GM12873 (cell line): ENCODE measurements at regions not wholly inside any gene's neighbourhood (a gene's known extent, or its start where the extent isn't known, plus 50 kb on each side); places are given as distances from the start of the nearest gene placed in this dataset.

ENCODE experiments used
- TF ChIP-seq, protein P1 (sequence below): IDR thresholded peaks from 2 replicates; pipeline ENCODE4 v1.5.1; 2012; ENCODE audit warnings: low read depth, mild to moderate bottlenecking, moderate library complexity, low read length, control low read depth; ENCODE audit not compliant: insufficient read depth; ENCODE audit errors: missing control alignments

DNA sequence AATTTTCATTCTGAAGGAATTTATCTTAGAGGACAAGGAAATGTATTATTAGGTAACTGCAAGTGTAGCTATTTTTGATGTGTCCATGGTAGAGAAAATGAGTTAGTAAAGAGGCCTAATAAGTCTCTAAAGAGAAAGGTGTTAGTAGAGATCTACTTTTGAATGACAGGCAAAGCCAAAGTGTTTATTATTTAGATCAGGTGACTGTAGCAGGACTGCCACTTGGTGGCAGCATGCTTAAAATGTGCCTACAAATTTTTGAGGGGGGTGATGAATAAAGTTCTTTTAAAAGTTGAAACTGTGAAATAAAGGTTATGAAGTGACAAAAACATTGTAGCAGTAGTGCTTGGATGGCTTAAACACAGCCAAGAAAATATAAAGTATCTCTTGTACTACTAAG is 421.5 kb upstream of the MEIS1 start:
- TF ChIP-seq, protein P1, sequence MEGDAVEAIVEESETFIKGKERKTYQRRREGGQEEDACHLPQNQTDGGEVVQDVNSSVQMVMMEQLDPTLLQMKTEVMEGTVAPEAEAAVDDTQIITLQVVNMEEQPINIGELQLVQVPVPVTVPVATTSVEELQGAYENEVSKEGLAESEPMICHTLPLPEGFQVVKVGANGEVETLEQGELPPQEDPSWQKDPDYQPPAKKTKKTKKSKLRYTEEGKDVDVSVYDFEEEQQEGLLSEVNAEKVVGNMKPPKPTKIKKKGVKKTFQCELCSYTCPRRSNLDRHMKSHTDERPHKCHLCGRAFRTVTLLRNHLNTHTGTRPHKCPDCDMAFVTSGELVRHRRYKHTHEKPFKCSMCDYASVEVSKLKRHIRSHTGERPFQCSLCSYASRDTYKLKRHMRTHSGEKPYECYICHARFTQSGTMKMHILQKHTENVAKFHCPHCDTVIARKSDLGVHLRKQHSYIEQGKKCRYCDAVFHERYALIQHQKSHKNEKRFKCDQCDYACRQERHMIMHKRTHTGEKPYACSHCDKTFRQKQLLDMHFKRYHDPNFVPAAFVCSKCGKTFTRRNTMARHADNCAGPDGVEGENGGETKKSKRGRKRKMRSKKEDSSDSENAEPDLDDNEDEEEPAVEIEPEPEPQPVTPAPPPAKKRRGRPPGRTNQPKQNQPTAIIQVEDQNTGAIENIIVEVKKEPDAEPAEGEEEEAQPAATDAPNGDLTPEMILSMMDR = peak; percentile 30

DNA sequence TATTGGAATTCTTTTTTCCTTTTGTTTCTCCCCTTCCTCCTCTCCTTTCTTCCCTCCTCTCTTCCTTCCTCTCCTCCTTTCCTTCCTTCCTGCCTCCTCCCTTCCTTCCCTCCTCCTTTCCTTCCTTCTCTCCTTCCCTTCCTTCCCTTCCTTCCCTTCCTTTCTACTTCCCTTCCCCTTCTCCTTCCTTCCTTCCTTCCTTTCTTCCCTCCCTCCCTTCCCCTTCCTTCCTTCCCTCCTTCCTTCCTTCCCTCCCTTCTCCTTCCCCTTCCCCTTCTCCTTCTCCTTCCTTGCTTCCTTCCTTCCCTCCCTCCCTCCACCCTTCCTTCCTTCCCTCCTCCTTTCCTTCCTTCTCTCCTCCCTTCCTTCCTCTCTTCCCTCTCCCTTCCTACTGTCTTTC is 431.0 kb upstream of the MEIS1 start:
- TF ChIP-seq, protein P1 = no peak

DNA sequence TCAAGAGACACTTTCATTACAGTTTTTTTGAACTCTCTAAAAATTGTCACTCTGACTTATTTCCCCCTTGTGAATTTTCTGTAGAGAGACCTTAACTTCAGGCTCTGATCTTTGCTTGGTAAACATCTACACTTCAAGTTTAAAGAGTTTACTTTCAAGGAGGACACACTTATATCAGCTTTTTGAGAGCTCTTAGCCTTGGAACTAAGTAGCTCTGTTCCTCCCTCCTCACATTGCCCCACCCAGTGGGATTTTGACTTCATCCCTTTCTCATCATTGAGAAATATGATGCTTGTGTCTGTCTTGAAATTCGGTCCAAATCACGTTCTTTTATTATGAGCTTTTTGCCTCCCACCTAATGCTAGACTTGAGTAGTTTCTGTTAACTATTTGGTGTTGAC is 433.4 kb upstream of the MEIS1 start:
- TF ChIP-seq, protein P1 = no peak

DNA sequence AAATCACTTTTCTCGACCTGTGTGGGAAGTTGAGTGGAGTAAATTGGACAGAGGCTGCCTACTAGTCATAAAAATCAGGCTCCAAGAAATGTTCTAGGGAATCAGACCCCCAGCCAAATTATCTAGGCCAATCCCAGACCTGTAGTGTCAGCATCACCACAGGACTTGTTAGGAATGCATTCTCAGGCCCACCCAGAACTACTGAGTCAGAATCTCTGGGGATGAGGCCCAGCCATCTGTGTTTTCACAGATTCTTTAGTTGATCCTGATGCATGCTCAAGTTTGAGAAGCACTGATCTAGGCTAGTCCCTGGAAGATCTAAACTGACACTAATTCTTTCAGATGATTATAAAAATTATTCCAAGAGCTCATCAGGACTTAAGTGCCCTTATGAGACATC is 434.0 kb upstream of the MEIS1 start:
- TF ChIP-seq, protein P1 = no peak

DNA sequence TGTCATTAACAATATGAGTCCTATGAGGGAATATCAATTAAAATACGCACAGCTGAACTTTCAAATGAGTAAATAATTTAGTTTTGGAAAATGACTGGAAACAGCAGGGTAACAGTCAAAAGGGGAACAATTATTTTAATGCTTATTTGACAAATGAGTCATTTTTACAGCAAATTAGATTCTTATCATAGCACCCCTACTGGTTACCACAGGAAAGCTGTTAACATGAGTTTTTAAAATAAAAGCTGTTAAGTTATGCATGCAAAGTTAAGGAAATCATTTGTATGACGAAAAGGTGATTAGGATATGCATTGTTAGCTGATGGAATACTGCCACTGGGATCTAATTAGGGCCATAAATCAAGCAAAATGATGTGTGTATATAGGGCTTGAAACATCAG is 435.1 kb upstream of the MEIS1 start:
- TF ChIP-seq, protein P1 = peak; percentile 6

DNA sequence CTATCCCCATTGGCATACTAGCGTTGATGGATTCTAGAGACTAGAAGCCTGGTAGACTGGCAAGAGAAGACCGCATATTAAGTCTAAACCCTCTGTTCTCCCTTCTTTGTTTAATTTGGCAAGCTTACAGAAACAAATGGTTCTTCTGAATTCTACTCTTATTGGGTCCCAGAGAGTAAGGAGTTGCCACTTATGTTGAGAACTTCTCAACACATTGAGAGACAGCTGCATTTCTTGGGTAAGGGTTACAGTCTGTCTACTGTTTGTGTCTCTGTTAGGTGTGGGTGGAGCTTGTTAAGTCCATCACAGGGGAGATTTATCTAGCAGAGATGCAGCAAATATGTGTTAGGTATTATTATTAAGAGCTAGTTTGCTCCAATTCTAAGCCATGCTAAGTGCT is 435.8 kb upstream of the MEIS1 start:
- TF ChIP-seq, protein P1 = no peak

DNA sequence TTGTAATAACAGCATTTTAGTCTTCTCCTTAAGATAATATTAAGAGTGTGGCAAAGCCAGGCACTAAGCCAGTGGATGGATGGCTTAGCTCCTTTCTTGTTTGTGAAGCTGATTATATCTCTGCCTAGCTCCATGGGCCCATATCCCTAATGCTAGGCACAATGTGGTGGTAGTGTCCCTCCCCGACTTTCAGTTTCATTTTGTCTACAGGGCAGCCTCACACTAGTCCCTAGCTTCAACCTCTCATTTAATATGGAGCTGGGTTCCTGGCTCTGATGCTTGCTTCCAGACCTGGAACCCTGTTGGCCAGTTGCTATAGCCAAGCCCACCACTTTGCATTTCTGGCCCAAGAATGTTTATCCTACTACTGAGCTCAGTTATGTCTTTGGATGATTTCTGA is 437.0 kb upstream of the MEIS1 start:
- TF ChIP-seq, protein P1 = no peak

DNA sequence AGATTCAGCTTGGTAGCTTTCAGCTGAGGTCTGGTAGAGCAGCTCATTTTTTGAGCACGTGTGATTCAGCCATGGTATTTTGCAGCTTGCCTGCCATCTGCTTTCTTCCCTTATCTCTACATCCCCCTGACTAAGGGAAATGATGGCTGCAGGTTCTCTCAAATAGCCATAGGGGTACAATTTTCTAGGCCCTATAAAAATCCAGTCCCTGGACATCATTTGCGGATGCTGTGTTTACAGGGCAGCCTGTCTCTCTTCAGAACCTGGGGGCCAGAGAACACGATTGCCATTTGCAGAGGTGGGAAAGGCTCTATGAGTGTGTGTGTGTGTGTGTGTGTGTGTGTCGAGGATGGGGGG is 442.7 kb upstream of the MEIS1 start:
- TF ChIP-seq, protein P1 = no peak
